ENCODE measurements at regions not wholly inside any gene's neighbourhood (a gene's known extent, or its start where the extent isn't known, plus 50 kb on each side); places are given as distances from the start of the nearest gene placed in this dataset.
A peak's percentile ranks its signal among the peaks of the same experiment; 100 is the strongest.

GRCh38 chr17:74099442-74100340 is 103.8 kb upstream of the RPL38 start:
- Histone ChIP-seq H3K56ac (replicated peaks; ENCODE audit: insufficient read length, low read depth, low read length) (no peak overlapping the region), H2BK15ac (ENCODE audit: low read length) (peak overlapping the region; percentile 46; the same call in 1 of the 2 replicates), H3K14ac (ENCODE audit: insufficient read length) (no peak overlapping the region), H4K8ac (ENCODE audit: extremely low read depth, insufficient read depth, low read length) (peak overlapping the region; percentile 39; the same call in 1 of the 2 replicates), H4K20me1 (replicated peaks in 1 of 2; ENCODE audit: control insufficient read depth in 1 of 2, insufficient read depth in 2 of 2, low read length in 2 of 2) (no peaks in the 10 kb centered on the region), H4K5ac (ENCODE audit: insufficient read length, low read depth, low read length) (no peak overlapping the region), H3K36me3 (ENCODE audit: control insufficient read depth in 2 of 4, insufficient read depth in 4 of 4, low read length in 3 of 4) (no peaks in the 10 kb centered on the region), H2BK12ac (ENCODE audit: low read depth, low read length) (no peak overlapping the region), H3K79me1 (ENCODE audit: low read depth, low read length) (no peaks in the 10 kb centered on the region), H3K4me3 (ENCODE audit: extremely low read depth in 1 of 4, insufficient read depth in 2 of 4, low read depth in 3 of 4, low read length in 4 of 4) (no peak overlapping the region), H3K23ac (ENCODE audit: insufficient read length) (no peak overlapping the region), H4K91ac (replicated peaks; ENCODE audit: insufficient read length, low read length) (peak overlapping the region; percentile 38), H3K9me3 (ENCODE audit: insufficient read depth in 2 of 2, low read depth in 1 of 2, low read length in 1 of 2) (no peaks in the 10 kb centered on the region), H3K79me2 (ENCODE audit: control insufficient read depth in 1 of 2, insufficient read depth in 2 of 2, low read length in 2 of 2) (no peaks in the 10 kb centered on the region), H3K18ac (ENCODE audit: extremely low read depth, low read length) (no peak overlapping the region; the same call in 1 of the 2 replicates), H2AFZ (ENCODE audit: low read length) (no peak overlapping the region), H3K23me2 (ENCODE audit: low read depth, low read length) (peaks cover 7% of the 10 kb centered on the region; the same call in 1 of the 2 replicates), H3K4ac (replicated peaks; ENCODE audit: insufficient read length, low read depth, low read length) (no peak overlapping the region), H3K4me2 (ENCODE audit: insufficient read depth in 1 of 2, low read depth in 2 of 2, low read length in 2 of 2) (no peak overlapping the region), H2AK5ac (ENCODE audit: low read depth, low read length) (no peak overlapping the region), H2BK5ac (ENCODE audit: low read depth, low read length) (no peak overlapping the region), H3K27ac (ENCODE audit: low read depth, low read length) (no peak overlapping the region), H3K9ac (replicated peaks in 1 of 4; ENCODE audit: extremely low read depth in 1 of 4, low read depth in 3 of 4, low read length in 3 of 4) (no peak overlapping the region), H3K4me1 (replicated peaks in 1 of 4; ENCODE audit: control insufficient read depth in 3 of 4, insufficient read depth in 4 of 4, low read length in 3 of 4) (peaks cover 0 to 7% (median 4%) of the 10 kb centered on the region in 4 experiments; a peak in 3 of 7 replicates), H3K27me3 (replicated peaks in 1 of 4; ENCODE audit: control insufficient read depth in 3 of 4, extremely low read depth in 1 of 4, insufficient read depth in 3 of 4, low read length in 3 of 4) (no peaks in the 10 kb centered on the region), H2BK120ac (replicated peaks; ENCODE audit: low read depth, low read length) (no peak overlapping the region), H2BK20ac (ENCODE audit: low read length) (no peak overlapping the region)
- POLR2A ChIA-PET (ENCODE audit: partially characterized antibody), result no interaction called here
- FAIRE-seq (no peak), DNase-seq (ENCODE audit: low read depth in 1 of 2, low spot score in 2 of 2) (no peak)
- 79% methylated on average over 16 of the region's 16 CpGs; no CpG with 5 or more reads in 1 of the 2 experiments for WGBS, 2 experiments (ENCODE audit: extremely low coverage in 1 of 2, insufficient coverage in 1 of 2, insufficient read length in 1 of 2, insufficient replicate concordance in 2 of 2, low coverage in 1 of 2, low lambda C conversion rate in 2 of 2, missing lambda C conversion rate in 1 of 2)
- CTCF ChIA-PET (ENCODE audit: partially characterized antibody), result interaction anchor here (0.9 to 4.0 kb wide), 5 partner anchors 9 to 100 kb away, joined by 3 to 36 read pairs (median 5); no protein-coding TSS in a partner anchor
- TF ChIP-seq MAFK (IDR thresholded peaks at IDR 0.05; ENCODE audit: low read depth, low read length), result no peak
- TF ChIP-seq KDM5A (IDR thresholded peaks at IDR 0.05; ENCODE audit: low read length), result no peak
- TF ChIP-seq EGR1 (IDR thresholded peaks at IDR 0.05; ENCODE audit: borderline replicate concordance, low read depth, low read length), result no peak
